ENCODE measurements at regions not wholly inside any gene's neighbourhood (a gene's known extent, or its start where the extent isn't known, plus 50 kb on each side); places are given as distances from the start of the nearest gene placed in this dataset.

DNA sequence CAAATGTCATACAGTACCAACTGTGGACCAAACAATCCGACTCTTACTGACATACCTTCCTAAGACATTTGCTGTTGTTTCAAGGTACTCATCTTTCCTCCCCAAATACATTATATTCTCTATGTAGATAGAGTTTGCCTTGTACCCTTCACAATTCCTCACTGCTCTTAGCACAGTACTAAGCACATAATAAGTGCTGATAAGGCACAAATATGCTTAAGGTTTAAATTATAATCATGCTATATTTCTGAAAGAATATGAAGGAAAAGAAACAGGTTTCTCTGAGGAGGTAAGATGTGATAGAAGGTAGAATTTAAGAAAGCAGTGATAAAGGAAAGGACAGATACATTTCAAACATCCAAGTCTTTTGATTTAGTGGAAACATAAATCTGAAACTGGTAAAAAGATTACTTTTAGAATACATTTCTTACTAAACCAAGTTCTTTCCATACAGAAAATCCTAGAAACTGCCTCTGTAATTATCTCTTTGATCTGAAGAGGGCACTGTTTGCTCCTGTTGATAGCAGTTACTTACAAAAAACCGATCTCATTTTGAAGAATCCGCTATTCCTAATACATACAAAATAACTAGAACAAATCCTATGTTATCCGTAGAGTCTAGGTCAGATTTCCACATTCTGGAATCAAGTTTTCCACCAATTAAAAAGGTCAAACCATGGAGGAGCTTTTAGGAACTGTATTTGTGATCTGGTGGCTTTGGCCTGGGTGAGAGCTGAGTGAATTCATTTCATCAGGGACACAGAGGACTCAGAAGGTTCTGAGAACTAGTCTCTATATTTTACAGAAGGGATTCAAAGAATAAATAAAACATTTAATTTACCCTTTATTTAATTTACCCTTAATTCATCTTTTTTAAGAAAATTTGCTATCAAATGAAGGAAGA, 311.9 kb downstream of the DAD1 start:
- peak; percentile 21 for DNase-seq (ENCODE audit: low spot score)
- TF ChIP-seq, protein P1, sequence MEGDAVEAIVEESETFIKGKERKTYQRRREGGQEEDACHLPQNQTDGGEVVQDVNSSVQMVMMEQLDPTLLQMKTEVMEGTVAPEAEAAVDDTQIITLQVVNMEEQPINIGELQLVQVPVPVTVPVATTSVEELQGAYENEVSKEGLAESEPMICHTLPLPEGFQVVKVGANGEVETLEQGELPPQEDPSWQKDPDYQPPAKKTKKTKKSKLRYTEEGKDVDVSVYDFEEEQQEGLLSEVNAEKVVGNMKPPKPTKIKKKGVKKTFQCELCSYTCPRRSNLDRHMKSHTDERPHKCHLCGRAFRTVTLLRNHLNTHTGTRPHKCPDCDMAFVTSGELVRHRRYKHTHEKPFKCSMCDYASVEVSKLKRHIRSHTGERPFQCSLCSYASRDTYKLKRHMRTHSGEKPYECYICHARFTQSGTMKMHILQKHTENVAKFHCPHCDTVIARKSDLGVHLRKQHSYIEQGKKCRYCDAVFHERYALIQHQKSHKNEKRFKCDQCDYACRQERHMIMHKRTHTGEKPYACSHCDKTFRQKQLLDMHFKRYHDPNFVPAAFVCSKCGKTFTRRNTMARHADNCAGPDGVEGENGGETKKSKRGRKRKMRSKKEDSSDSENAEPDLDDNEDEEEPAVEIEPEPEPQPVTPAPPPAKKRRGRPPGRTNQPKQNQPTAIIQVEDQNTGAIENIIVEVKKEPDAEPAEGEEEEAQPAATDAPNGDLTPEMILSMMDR (IDR thresholded peaks at IDR 0.05; ENCODE audit: extremely low read depth, missing control alignments), result peak; percentile 56

DNA sequence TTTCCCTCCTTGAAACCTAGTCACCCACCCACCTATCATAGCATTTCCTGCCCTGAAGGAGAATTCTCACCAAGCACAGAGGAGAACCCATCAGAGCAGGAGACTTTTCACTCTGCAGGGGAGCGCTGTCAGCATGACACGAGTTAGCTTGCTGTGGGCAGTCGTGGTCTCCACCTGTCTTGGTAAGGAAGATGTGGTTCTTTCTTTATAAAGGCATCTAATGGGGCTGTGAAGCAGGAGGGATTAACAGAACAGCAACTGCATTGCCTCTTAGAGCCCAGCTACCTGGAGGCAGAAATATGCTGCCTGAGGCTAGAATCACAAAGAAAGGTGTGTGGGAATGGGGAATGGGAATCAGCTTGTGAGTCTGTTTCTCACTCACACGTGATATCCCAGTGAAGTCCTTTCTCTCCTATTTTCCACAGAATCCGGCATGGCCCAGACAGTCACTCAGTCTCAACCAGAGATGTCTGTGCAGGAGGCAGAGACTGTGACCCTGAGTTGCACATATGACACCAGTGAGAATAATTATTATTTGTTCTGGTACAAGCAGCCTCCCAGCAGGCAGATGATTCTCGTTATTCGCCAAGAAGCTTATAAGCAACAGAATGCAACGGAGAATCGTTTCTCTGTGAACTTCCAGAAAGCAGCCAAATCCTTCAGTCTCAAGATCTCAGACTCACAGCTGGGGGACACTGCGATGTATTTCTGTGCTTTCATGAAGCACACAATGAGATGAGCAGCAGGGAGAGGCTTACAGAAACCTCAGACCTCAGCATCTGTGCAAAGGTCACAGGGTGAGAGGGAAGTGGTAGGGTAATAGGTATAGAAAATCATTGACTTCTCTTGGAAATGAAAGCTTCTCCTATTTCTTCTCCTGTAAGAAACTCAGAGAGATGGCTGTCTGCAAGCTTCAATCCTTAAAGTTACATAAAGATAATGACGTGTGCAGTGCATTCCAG, 316.9 kb downstream of the DAD1 start:
- TF ChIP-seq, protein P1 (IDR thresholded peaks at IDR 0.05; ENCODE audit: extremely low read depth, missing control alignments), result no peak
- no peak for DNase-seq (ENCODE audit: low spot score)

DNA sequence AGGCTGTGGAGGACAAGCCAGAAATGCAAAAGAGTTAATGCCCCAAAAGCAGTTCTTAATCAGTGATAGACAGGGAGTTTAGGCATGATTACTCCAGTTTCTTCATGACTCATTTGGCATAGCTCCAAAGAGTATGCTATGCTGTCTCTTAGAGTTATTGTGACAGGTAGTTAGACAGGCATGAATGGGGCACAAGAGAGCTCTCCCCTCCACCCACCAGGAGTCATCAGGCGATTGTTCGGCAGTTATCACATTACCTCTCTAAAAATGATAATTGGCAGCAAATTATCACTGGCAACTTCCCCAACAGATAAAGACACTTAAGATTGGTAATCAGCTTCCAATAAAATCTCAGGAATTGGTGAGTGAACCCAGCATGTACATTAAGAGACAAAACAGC, 320.1 kb downstream of the DAD1 start:
- DNase-seq (ENCODE audit: low spot score), result no peak
- TF ChIP-seq, protein P1 (IDR thresholded peaks at IDR 0.05; ENCODE audit: extremely low read depth, missing control alignments), result no peak

DNA sequence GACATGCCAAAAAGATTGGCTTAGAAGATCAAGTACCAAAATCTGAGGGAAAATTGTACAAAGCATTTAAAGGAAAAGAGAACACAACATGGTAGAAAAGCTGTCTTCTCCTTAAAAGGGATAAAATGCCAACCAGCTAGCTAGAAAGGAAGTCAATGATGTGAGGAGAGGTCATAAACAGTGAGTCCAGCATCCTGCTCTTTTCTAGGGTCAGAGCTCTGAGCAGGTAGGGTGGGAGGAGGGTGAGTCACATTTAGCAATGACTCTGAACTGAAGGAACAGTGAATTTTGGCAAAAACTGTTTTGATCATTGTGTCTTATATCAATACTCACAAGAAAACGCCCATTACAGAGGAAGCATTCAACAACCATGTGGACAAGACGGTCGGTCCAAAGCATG, 322.3 kb downstream of the DAD1 start:
- TF ChIP-seq, protein P1 (IDR thresholded peaks at IDR 0.05; ENCODE audit: extremely low read depth, missing control alignments), result no peak
- DNase-seq (ENCODE audit: low spot score), result no peak

DNA sequence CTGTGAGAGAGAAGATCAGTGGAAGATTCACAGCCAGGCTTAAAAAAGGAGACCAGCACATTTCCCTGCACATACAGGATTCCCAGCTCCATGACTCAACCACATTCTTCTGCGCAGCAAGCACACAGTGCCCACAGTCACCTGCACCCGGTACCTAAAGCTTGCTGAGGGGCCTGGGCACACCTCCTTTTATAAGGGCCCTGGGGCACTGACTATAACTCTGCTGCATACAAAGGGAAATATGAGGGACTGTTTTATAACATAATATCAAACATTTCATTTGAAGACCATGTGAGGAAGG, 322.9 kb downstream of the DAD1 start:
- DNase-seq (ENCODE audit: low spot score), result no peak
- TF ChIP-seq, protein P1 (IDR thresholded peaks at IDR 0.05; ENCODE audit: extremely low read depth, missing control alignments), result no peak

DNA sequence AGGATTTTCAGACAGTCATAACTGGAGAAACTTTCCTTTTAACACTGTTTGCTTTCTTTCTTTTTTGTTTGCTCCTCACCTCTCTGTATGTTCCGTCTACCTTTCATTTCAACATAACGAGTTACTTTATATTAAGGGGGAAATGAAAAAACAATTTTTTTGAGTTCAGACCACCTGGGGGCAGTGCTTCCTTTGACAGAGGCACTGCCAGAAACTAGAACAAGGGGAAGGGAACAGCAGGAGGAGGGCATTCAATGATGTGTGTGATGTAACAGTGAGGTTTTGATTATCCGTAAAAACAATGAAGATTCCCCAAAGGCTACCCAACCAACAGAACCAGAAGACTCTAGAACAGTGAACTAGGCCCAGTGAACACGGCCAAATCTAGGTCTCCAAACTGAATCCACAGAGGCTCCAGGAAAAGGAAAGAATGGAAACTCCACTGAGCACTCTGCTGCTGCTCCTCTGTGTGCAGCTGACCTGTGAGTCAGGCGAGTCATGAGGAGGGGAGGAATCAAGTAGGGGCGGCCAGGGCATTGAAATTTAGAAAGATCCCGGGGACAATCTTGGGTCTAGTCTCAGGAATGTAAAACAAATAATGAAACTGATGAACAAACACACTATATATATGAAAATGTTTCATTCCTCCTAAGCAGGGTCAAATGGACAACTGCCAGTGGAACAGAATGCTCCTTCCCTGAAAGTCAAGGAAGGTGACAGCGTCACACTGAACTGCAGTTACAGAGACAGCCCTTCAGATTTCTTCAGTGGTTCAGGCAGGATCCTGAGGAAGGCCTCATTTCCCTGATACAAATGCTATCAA, 323.5 kb downstream of the DAD1 start:
- TF ChIP-seq, protein P1 (IDR thresholded peaks at IDR 0.05; ENCODE audit: extremely low read depth, missing control alignments), result no peak
- DNase-seq (ENCODE audit: low spot score), result no peak
